ENCODE measurements at regions not wholly inside any gene's neighbourhood (a gene's known extent, or its start where the extent isn't known, plus 50 kb on each side); places are given as distances from the start of the nearest gene placed in this dataset.

DNA sequence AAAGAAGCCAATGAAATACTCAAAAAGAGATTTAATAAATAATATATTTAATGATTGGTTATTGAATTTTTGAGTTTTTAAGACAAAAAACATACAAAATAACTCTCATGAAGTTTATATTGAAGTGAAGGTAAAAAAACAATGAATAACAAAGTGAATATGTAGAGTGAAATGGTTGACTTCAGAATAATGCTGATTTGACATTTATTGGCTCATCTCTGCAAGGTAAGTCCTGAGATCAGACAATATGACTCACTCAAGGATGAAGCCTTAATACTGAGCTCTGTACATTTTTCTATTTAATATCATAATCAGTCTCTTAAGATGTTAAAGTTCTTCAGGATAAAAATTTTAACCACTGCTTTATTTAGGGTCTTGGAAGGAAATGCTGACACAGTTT is 1398.9 kb upstream of the PCDH9 start:
- Histone ChIP-seq H3K4me3 (ENCODE audit: low read length in 2 of 2) (no peak overlapping the region), H3K27me3 (ENCODE audit: control insufficient read depth in 1 of 2, insufficient read depth in 2 of 2, low read length in 1 of 2) (no peaks in the 10 kb centered on the region), H3K36me3 (ENCODE audit: control insufficient read depth in 1 of 2, insufficient read depth in 2 of 2, low read length in 1 of 2) (no peaks in the 10 kb centered on the region), H3K27ac (ENCODE audit: low read depth in 1 of 2, low read length in 2 of 2) (no peak overlapping the region), H3K4me1 (ENCODE audit: control insufficient read depth in 1 of 2, insufficient read depth in 2 of 2, low read length in 2 of 2) (no peaks in the 10 kb centered on the region), H3K9me3 (ENCODE audit: control insufficient read depth, low read length) (no peaks in the 10 kb centered on the region)
- intact Hi-C loops (cut with DNase I): no loop called here
- no peak for DNase-seq
- ATAC-seq (ENCODE audit: low FRiP score): no peak

DNA sequence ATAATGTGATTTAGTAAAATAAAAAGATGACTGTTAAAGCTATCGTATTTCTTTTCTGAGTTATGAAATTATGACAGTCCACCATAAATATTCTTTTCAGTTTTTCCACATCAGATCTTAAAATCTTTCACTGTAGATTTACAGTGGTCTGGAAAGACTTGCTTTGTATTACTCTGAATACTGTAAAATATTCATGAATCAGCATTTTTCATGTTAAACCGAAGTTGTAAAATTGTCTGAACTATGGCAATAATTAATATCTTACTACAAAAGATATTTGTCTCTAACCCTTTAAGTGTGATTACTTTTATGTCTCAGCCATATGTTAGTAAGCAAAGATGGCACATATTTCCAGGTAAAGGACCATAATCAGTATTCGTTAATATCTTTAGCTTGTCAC is 1397.2 kb upstream of the PCDH9 start:
- DNase-seq (no peak), ATAC-seq (ENCODE audit: low FRiP score) (no peak)
- H3K36me3 ChIP-seq (ENCODE audit: control insufficient read depth in 1 of 2, insufficient read depth in 2 of 2, low read length in 1 of 2): no peaks in the 10 kb centered on the region
- H3K4me3 ChIP-seq (ENCODE audit: low read length in 2 of 2): no peak overlapping the region
- no peaks in the 10 kb centered on the region for H3K27me3 ChIP-seq (ENCODE audit: control insufficient read depth in 1 of 2, insufficient read depth in 2 of 2, low read length in 1 of 2)
- no peaks in the 10 kb centered on the region for H3K9me3 ChIP-seq (ENCODE audit: control insufficient read depth, low read length)
- H3K4me1 ChIP-seq (ENCODE audit: control insufficient read depth in 1 of 2, insufficient read depth in 2 of 2, low read length in 2 of 2): no peaks in the 10 kb centered on the region
- no peak overlapping the region for H3K27ac ChIP-seq (ENCODE audit: low read depth in 1 of 2, low read length in 2 of 2)
- 58 to 63% methylated on average over 3 of the region's 3 CpGs for WGBS, 2 donors
- intact Hi-C loops (cut with DNase I): no loop called here

DNA sequence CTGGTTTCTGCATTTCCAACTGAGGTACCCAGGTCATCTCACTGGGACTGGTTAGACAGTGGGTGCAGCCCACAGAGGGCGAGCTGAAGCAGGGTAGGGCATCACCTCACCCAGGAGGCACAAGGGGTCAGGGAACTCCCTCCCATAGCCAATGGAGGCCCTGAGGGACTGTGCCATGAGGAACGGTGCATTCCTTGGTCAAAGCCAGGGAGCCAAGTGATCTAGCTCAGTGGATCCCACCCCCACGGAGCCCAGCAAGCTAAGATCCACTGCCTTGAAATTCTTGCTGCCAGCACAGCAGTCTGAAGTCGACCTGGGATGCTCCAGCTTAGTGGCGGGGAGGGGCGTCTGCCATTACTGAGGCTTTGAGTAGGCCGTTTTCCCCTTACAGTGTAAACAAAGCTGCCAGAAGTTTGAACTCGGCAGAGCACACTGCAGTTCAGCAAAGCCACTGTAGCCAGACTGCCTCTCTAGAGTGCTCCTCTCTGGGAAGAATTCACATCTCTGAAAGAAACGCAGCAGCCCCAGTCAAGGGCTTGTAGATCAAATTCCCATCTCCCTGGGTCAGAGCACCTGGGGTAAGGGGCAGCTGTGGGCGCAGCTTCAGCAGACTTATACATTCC is 1386.6 kb upstream of the PCDH9 start:
- intact Hi-C loops (cut with DNase I): no loop called here
- WGBS, 2 donors: 78% methylated on average over 10 of the region's 10 CpGs
- no peak overlapping the region for H3K4me3 ChIP-seq (ENCODE audit: low read length in 2 of 2)
- ATAC-seq (ENCODE audit: low FRiP score): no peak
- no peak overlapping the region for H3K27ac ChIP-seq (ENCODE audit: low read depth in 1 of 2, low read length in 2 of 2)
- no peaks in the 10 kb centered on the region for H3K27me3 ChIP-seq (ENCODE audit: control insufficient read depth in 1 of 2, insufficient read depth in 2 of 2, low read length in 1 of 2)
- no peaks in the 10 kb centered on the region for H3K4me1 ChIP-seq (ENCODE audit: control insufficient read depth in 1 of 2, insufficient read depth in 2 of 2, low read length in 2 of 2)
- no peaks in the 10 kb centered on the region for H3K36me3 ChIP-seq (ENCODE audit: control insufficient read depth in 1 of 2, insufficient read depth in 2 of 2, low read length in 1 of 2)
- H3K9me3 ChIP-seq (ENCODE audit: control insufficient read depth, low read length): peaks cover 3% of the 10 kb centered on the region
- peak in 1 of 2 donors; percentile 28 for DNase-seq

DNA sequence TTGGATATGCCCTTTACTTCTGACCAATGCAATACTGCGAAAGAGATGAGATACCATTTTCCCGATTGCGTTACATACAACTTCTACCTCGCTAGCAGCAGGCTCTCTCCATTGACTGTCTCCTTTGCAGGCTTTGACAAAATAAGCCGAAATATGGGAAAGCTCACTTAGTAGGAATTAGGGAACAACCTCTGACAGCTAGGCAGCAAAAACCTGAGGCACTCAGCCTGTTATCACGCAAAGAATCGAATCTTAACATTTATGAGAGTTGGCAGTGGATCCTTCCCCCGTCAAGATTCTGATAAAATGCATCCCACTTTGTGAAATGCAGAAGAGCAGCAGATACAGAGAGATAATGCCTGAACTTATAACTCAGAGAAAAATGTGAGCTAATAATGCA is 1379.5 kb upstream of the PCDH9 start:
- H3K27ac ChIP-seq (ENCODE audit: low read depth in 1 of 2, low read length in 2 of 2): no peak overlapping the region
- no peaks in the 10 kb centered on the region for H3K27me3 ChIP-seq (ENCODE audit: control insufficient read depth in 1 of 2, insufficient read depth in 2 of 2, low read length in 1 of 2)
- H3K36me3 ChIP-seq (ENCODE audit: control insufficient read depth in 1 of 2, insufficient read depth in 2 of 2, low read length in 1 of 2): no peaks in the 10 kb centered on the region
- DNase-seq (no peak), ATAC-seq (ENCODE audit: low FRiP score) (no peak)
- intact Hi-C loops (cut with DNase I): no loop called here
- H3K4me3 ChIP-seq (ENCODE audit: low read length in 2 of 2): no peak overlapping the region
- WGBS, 2 donors: 85 to 86% methylated on average over 8 of the region's 8 CpGs
- H3K4me1 ChIP-seq (ENCODE audit: control insufficient read depth in 1 of 2, insufficient read depth in 2 of 2, low read length in 2 of 2): no peaks in the 10 kb centered on the region
- H3K9me3 ChIP-seq (ENCODE audit: control insufficient read depth, low read length): no peaks in the 10 kb centered on the region

DNA sequence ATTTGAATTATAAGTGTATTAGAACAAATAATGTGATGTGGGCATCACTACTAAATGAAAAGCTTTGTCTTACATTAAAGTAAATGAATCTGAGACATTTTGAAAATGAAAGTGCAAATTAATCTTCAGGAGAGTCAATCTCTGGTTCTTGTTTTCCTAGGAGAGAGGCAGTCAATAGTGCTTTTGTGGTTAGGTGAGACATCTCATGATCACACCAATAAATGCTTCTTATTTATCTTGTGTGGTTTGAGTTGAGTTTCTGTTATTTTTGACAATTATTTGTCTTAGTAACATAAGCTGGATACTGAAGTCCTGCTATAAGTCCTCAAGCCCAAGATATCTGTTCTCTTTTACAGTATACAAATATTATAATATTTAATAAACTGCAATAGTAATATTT is 1378.0 kb upstream of the PCDH9 start:
- H3K27me3 ChIP-seq (ENCODE audit: control insufficient read depth in 1 of 2, insufficient read depth in 2 of 2, low read length in 1 of 2): no peaks in the 10 kb centered on the region
- no peaks in the 10 kb centered on the region for H3K36me3 ChIP-seq (ENCODE audit: control insufficient read depth in 1 of 2, insufficient read depth in 2 of 2, low read length in 1 of 2)
- intact Hi-C loops (cut with DNase I): no loop called here
- H3K27ac ChIP-seq (ENCODE audit: low read depth in 1 of 2, low read length in 2 of 2): no peak overlapping the region
- H3K4me1 ChIP-seq (ENCODE audit: control insufficient read depth in 1 of 2, insufficient read depth in 2 of 2, low read length in 2 of 2): no peaks in the 10 kb centered on the region
- DNase-seq (no peak), ATAC-seq (ENCODE audit: low FRiP score) (no peak)
- H3K9me3 ChIP-seq (ENCODE audit: control insufficient read depth, low read length): no peaks in the 10 kb centered on the region
- no peak overlapping the region for H3K4me3 ChIP-seq (ENCODE audit: low read length in 2 of 2)

DNA sequence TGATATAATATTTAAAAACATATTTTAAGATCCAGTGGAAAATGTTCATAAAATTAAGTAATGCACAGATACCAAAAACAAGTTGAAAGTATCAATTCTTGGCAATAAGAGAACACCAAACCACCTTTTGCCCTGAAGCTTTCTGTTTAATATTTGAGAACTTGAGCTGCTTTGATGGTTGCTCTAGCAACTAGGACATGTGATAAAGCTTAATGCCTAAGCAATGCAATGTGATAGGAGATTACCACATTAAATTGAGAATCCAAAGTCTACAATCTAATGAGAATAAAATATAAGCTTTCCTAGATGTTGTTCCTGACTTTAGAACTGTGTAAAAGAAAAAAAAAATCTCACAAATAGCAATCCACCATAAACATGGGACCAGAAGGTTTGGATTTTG is 1367.5 kb upstream of the PCDH9 start:
- intact Hi-C loops (cut with DNase I): no loop called here
- peaks cover 2% of the 10 kb centered on the region for H3K9me3 ChIP-seq (ENCODE audit: control insufficient read depth, low read length)
- H3K36me3 ChIP-seq (ENCODE audit: control insufficient read depth in 1 of 2, insufficient read depth in 2 of 2, low read length in 1 of 2): no peaks in the 10 kb centered on the region
- ATAC-seq (ENCODE audit: low FRiP score) (no peak), DNase-seq (no peak)
- no peaks in the 10 kb centered on the region for H3K27me3 ChIP-seq (ENCODE audit: control insufficient read depth in 1 of 2, insufficient read depth in 2 of 2, low read length in 1 of 2)
- H3K4me1 ChIP-seq (ENCODE audit: control insufficient read depth in 1 of 2, insufficient read depth in 2 of 2, low read length in 2 of 2): no peaks in the 10 kb centered on the region
- H3K27ac ChIP-seq (ENCODE audit: low read depth in 1 of 2, low read length in 2 of 2): no peak overlapping the region
- no peak overlapping the region for H3K4me3 ChIP-seq (ENCODE audit: low read length in 2 of 2)

DNA sequence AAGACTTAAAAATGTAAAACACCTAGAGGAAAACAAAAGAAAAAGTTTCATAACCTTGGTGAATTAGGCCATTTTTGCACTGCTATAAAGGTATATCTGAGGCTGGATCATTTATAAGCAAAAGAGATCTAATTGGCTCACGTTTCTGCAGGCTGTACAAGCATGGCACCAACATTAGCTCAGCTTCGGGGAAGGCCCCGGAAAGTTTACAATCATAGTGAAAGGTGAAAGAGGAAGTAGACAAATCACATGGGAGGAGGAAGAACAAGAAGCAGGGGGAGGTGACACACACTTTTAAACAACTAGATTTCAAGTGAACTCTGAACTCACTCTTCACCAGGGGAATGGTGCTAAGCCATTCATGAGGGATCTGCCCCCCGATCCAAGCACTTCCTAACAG is 1358.5 kb upstream of the PCDH9 start:
- H3K4me1 ChIP-seq (ENCODE audit: control insufficient read depth in 1 of 2, insufficient read depth in 2 of 2, low read length in 2 of 2): no peaks in the 10 kb centered on the region
- no peak for DNase-seq
- H3K4me3 ChIP-seq (ENCODE audit: low read length in 2 of 2): no peak overlapping the region
- 71 to 78% methylated on average over 4 of the region's 4 CpGs for WGBS, 2 donors
- intact Hi-C loops (cut with DNase I): no loop called here
- H3K36me3 ChIP-seq (ENCODE audit: control insufficient read depth in 1 of 2, insufficient read depth in 2 of 2, low read length in 1 of 2): no peaks in the 10 kb centered on the region
- H3K27ac ChIP-seq (ENCODE audit: low read depth in 1 of 2, low read length in 2 of 2): no peak overlapping the region
- no peaks in the 10 kb centered on the region for H3K27me3 ChIP-seq (ENCODE audit: control insufficient read depth in 1 of 2, insufficient read depth in 2 of 2, low read length in 1 of 2)
- ATAC-seq (ENCODE audit: low FRiP score): no peak
- H3K9me3 ChIP-seq (ENCODE audit: control insufficient read depth, low read length): no peaks in the 10 kb centered on the region

DNA sequence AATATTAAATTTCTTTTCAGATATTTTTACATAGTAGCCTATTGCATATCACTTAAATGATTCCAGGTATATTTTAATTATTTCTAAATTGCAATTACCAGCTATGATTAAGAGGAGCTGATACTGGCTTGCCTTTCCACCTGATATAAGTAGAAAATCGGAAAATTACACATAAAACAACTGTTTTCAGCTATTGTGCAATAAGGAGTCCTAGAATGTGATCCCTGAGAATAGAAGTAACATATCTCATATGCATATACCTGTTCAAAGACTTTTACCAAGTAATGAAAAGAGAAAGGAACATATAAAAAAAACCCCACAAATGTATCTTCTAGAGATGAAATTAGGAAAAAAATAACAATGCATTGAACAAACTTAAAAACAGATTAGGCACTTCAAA is 1354.6 kb upstream of the PCDH9 start:
- Histone ChIP-seq H3K27ac (ENCODE audit: low read depth in 1 of 2, low read length in 2 of 2) (no peak overlapping the region), H3K9me3 (ENCODE audit: control insufficient read depth, low read length) (no peaks in the 10 kb centered on the region), H3K36me3 (ENCODE audit: control insufficient read depth in 1 of 2, insufficient read depth in 2 of 2, low read length in 1 of 2) (no peaks in the 10 kb centered on the region), H3K4me1 (ENCODE audit: control insufficient read depth in 1 of 2, insufficient read depth in 2 of 2, low read length in 2 of 2) (no peaks in the 10 kb centered on the region), H3K27me3 (ENCODE audit: control insufficient read depth in 1 of 2, insufficient read depth in 2 of 2, low read length in 1 of 2) (no peaks in the 10 kb centered on the region), H3K4me3 (ENCODE audit: low read length in 2 of 2) (no peak overlapping the region)
- intact Hi-C loops (cut with DNase I): no loop called here
- DNase-seq (no peak), ATAC-seq (ENCODE audit: low FRiP score) (no peak)
- 50 to 52% methylated on average over 1 of the region's 1 CpG for WGBS, 2 donors

DNA sequence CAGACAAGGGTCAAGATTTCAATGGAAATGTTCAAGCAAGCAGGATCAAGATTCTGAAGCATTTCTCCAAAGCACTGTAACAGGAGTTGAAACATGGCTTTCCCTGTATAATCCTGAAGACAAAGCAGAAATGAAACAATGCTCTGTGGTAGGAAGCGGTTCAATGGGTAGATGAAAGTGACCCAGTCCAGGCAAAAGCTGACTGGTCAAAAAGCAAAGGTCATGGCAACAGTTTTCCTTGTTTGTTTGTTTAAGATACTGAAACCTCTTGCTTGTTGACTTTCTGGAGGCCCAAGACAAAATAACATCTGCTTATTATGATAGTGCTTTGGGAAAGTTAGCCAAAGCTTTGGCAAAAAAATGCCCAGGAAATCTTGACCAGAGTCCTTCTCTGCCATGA is 1343.9 kb upstream of the PCDH9 start:
- no peaks in the 10 kb centered on the region for H3K36me3 ChIP-seq (ENCODE audit: control insufficient read depth in 1 of 2, insufficient read depth in 2 of 2, low read length in 1 of 2)
- DNase-seq (no peak), ATAC-seq (ENCODE audit: low FRiP score) (no peak)
- no peaks in the 10 kb centered on the region for H3K27me3 ChIP-seq (ENCODE audit: control insufficient read depth in 1 of 2, insufficient read depth in 2 of 2, low read length in 1 of 2)
- H3K9me3 ChIP-seq (ENCODE audit: control insufficient read depth, low read length): no peaks in the 10 kb centered on the region
- intact Hi-C loops (cut with DNase I): no loop called here
- 60 to 67% methylated on average over 1 of the region's 1 CpG for WGBS, 2 donors
- H3K27ac ChIP-seq (ENCODE audit: low read depth in 1 of 2, low read length in 2 of 2): no peak overlapping the region
- H3K4me3 ChIP-seq (ENCODE audit: low read length in 2 of 2): no peak overlapping the region
- H3K4me1 ChIP-seq (ENCODE audit: control insufficient read depth in 1 of 2, insufficient read depth in 2 of 2, low read length in 2 of 2): no peaks in the 10 kb centered on the region

Data from aorta (tissue), 5 donors.